T-helper 9 cell (primary cell): ENCODE measurements at regions not wholly inside any gene's neighbourhood (a gene's known extent, or its start where the extent isn't known, plus 50 kb on each side); places are given as distances from the start of the nearest gene placed in this dataset.
"Not testable (repeated sequence)": the region's sequence is repeated elsewhere in the genome, so short reads cannot be mapped to it uniquely, and the experiment has no call there.

Source experiments
- DNase-seq: peaks from one replicate; pipeline ENCODE4 v3.0.0-alpha.2; 2020

DNA sequence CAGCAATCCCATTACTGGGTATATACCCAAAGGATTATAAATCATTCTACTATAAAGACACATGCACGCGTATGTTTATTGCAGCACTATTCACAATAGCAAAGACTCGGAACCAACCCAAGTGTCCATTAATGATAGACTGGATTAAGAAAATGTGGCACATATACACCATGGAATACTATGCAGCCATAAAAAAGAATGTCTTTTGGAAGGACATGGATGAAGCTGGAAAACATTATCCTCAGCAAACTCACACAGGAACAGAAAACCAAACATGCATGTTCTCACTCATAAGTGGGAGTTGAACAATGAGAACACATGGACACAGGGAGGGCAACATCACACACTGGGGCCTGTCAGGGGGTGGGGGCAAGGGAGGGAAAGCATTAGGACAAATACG lies 143.7 kb upstream of the IVNS1ABP start:
- DNase-seq: not testable (repeated sequence)

DNA sequence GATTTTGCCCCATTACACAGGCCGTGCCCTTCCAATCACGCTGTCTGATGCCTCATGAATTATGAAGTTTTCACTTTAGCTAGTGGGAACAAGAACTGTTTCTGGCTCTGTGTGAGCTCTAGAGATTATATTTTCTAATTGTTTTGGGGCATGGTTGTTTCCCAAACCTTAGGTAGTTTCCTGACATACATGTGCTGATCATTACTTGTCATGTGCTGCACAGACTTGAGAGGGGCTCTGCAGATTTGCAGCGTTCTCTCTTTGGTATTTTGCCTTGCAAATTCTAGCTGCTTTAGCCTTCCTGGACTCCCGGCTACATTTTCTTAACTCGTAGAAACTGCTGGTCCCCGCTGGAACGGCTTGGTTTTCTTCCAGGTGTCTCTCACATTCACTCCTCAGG lies 142.1 kb upstream of the IVNS1ABP start:
- DNase-seq: no peak

DNA sequence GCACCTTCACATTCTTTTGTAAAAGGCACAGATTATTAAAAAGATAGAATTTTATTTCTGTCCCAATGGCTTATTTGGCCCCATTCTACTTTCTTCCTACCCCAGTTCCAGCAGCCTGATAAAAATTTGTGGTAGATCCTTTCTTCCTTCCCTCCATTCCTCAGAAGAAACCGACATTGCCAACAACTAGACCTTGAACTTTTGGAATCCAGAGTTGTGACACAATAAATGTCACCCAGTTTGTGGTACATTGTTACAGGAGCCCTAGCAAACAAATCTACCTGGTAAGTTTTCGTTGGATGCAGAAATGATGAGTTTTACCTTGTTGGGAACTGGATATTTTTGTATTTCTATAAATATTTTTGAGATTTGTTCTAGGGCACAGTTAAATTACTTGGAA lies 141.6 kb upstream of the IVNS1ABP start:
- DNase-seq: no peak

DNA sequence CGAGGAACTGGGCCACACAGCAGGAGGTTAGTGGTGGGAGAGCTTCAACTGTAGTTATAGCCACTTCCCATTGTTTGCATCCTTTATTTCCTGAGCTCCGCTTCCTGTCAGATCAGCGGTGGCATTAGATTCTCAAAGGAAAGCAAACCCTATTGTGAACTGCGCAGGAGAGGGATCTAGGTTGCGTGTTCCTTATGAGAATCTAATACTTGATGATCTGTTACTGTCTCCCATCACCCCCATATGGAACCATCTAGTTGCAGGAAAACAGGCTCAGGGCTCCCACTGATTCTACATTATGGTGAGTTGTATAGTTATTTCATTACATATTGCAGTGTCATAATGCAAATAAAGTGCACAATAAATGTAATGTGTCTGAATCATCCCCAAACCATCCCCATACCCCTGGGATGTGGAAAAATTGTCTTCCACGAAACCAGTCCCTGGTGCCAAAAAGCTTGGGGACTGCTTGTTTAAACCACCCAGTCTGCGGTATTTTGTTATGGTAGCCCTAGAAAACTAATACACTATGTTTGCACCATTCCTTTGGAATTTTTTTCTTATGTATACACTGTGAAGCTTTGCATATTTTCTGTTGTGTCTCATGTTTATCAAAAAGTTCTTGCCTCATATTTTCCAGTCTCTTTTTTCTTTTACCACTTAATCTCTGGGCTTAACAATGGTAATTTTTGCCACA lies 136.6 kb upstream of the IVNS1ABP start:
- no peak for DNase-seq

DNA sequence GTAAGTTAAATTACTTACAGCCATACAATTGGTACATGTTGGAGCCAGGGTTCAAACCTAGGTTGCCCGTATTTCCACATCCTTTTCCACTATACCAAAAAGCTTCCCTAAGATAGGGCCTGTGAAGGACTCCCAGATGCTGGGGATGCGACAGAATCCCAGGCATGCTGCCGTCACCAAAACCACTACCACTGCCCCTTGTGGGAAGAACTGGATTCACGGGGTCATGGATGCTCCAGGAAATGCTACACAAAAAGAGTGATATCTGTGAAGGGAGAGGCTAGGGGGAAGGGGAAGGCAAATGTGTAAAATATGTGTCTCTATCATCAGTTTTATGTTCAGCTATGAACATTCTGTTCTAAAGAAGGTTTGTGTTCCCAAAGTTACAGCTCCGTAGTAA lies 133.9 kb upstream of the IVNS1ABP start:
- no peak for DNase-seq

DNA sequence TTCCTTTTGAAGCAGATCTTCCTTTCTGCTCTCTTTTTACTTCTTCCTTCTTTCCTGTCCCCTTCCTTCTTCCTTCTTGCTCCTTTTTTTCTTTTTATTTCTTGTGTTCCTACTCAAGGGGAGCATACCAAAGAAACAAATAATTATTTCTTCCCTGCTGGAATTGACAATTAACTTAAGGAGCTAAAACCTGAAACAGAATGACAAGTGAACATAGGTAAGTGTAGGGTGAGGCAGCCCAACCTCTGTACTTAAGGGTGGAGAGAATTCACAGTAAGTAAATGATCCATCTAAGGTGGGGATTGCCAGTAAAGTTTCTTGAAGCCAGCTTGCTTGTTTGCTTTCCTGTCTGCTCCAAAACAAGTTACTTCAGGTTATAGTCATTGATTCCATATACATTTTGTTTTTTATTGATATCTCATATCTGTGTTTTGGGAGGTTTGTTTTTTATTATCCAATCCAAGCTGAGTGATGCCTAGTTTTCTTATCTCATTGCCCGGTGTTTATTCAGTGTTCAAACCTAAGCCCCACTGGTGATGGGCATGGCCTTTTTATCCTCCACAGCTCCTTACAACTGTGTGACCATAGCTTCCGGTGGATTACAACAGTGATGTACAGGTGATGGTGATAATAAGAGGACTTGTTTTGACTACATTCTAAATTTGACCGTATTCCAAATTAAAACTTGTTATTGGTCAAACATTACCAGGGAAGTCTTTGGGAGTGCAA lies 133.2 kb upstream of the IVNS1ABP start:
- DNase-seq: no peak

DNA sequence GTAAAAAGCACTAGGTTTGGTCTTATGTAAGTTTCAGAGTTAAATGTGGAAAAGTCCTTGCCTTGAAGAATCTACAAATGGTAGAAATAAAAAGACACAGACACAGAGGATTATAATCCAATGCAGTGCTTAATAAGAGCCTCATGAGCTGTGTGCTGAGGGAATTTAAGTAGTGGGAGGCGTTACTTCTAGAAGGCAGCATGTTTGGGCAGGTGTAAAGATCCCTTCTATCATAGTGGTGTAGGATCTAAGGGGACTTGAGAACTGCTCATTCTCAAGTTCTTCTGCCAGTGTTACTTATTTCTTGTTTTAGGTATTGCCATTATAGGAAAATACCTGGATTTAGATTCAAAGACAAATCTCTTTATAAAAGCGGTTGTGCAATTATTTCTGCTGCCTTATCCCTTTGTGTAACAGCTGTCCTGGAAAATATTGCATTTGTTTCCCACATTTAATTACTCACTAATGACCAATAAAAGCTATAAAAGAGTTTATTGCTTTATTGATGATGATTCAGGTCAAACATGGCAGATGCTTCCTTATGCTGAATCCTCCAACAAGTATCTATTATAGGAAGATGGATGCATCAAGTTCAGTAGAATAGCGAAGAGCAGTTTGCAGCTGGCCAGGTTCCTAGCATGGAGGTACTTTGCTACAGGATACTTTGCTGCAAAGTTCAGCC lies 132.5 kb upstream of the IVNS1ABP start:
- DNase-seq: no peak

DNA sequence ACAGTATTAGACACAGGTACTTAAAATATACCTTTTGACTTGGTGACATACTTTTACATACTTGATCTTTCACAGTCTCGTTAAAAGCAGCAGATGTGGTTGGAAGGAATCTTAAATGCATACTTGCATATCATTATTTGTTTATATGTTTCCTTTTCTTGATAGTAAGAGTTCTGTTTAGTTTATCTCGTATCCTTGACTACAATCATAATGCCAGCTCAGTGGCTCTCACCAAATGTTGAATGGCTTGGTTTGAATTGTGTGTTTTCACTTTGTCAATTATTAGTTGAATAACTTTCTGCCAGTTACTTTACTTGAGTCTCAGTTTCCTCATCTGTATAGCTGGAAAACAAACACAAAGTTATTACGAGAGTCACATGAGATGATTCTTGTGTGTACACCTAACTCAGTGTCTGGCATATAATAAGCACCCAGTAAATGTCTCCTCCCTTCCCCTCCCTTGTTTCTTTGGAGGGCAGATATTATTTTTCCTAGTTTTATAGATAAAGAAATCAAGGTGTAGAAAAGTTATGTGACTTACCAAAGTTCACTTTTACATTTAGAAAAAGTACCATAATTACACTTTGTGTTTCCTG lies 131.6 kb upstream of the IVNS1ABP start:
- DNase-seq: no peak

DNA sequence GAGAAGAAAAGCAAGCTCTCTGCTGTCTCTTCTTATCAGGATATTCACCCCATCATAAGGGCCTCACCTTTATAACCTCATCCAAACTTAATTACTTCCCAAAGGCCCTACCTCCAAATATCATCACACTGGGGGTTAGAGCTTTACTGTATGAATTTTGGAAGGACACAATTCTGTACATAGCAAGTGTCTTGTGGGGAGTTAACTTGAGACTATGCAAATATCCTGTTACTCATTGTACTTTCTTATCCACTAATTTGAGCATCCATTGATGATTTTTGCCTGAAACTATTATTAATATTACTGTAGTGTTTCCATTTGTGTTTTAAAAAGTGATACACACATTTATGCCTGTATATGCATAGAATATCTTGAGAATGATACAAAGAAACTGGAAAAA lies 129.1 kb upstream of the IVNS1ABP start:
- no peak for DNase-seq

DNA sequence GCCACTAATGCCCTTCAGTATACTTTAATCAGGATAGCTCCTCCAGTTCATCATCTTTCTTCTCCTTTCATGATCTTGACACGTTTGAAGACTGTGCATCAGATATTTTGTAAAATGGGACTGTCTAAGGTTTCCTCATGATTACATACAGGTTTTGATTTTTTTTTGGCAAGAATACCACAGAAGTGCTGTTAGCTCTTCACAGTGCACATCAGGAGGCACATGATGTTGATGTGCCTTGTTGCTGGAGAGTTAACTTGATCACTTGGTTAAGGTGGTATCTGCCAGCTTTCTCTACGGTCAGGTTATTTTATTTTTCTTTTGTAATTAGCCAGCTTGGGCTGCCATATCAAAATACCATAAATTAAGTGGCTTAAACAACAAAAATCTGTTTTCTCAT lies 128.6 kb upstream of the IVNS1ABP start:
- DNase-seq: no peak

DNA sequence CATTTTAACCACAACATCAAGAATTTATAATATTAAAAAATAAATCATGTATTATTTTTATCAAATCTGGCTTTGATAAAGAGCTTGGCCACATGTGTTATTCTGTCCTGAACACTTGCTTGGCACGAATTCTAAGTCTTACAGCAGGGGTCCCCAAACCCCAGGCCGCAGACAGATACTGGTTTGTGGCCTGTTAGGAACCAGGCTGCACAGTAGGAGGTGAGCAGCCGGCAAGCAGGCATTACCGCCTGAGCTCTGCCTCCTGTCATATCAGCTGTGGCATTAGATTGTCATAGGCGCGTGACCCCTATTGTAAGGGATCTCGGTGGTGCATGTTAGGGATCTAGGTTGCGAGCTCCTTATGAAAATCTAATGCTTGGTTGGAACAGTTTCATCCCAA lies 127.6 kb upstream of the IVNS1ABP start:
- no peak for DNase-seq

DNA sequence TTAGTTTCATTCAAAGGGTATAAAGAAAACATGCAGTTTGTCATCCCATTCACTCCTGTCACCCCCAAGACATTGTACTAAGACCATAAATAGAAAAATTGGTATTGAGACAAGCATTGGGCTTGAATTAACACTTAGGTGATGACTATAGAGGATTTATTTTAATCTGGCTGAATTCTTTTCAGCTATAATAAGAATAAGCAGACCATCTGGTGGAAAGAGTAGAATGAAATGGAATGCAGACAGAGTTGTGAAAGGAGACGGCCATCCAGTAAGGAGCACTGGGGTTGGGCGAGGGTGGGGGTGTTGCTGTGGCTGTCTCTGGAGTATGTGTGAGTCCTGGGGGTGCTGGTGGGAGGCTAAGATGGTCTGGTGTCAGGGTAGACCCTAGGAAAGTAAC lies 125.0 kb upstream of the IVNS1ABP start:
- no peak for DNase-seq

DNA sequence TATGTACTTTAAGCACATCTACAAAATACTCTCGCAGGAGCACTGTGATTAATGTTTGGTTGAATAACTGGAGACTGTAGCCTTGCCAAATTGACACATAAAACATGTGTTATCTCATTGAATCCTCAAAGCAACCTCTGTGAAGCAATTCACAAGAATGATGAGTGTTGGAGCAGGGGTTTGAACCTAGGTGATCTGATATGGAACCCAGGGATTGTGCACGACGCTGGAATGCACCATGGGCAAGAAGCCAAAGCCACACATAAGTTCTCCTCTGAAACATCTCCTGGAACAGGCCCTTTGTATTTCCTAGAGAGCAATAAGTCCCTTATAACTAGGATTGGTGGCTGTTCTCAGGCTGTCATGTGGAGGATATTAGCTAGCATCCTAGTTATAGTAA lies 124.6 kb upstream of the IVNS1ABP start:
- no peak for DNase-seq

DNA sequence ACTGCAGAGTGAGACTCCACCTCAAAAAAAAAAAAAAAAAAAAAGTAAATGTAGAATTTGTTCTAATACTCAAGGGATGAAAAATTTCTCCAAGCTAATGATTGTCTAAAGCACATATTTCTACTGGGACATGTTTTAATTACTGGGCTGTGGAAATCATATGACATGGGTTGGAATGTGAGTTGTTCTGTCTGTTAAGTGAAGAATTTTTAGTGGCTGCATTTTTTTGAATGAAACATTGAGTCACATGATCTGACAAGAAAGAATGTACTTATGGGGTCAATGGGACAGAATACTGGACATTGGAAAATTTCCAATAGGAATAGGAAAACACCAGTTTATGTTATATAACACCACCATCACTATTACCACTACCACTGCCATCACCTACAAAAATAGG lies 123.8 kb upstream of the IVNS1ABP start:
- DNase-seq: no peak

DNA sequence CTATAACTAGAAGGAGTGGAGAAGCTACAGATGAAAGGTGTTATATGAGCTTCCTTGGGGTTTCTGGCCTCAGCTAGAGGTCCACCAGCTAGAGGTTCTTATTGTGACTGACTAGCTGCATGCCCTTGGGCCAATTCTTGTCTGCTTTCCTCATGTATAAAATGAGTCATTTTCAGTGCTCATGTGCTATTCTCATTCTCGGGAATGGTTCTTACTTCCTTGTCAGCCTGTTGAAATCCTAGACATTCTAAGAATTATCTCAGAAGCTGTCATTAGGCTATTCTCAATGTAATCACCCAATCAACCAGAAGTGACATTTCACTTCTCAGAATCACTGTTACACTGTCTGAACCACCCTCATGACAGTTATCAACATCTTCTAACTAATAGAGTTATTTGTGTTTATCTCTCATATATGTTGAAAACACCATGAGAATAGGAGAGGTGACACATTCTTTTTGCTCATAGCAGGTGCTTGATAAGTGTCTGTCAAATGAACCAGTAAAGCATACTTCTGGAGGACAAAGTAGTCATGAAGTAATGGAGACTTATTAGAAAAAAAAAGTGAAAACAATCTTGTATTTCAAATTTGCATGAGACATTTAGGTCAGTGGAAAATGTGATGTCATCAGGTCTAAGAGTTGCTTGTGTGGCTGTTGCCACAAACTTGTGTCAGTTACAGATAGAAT lies 122.8 kb upstream of the IVNS1ABP start:
- DNase-seq: no peak

DNA sequence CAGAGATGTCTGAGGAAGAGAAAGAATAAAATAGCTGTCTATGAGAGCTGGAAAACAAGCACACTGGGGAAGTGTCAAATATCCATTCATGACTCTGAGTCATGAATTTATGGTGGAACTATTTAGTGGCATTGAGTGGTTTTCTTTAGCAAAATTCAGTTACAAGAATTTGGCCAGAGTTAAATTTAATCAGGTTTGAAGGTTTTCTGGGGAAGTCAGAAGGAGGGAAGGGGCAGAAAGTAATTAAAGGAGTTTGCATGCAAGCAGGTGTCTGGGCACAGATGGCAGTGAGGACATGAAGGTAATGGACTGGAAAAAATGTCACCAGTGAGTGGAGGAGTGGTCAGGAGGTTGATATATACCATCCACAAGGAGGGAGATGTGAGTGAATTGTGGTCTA lies 121.9 kb upstream of the IVNS1ABP start:
- no peak for DNase-seq

DNA sequence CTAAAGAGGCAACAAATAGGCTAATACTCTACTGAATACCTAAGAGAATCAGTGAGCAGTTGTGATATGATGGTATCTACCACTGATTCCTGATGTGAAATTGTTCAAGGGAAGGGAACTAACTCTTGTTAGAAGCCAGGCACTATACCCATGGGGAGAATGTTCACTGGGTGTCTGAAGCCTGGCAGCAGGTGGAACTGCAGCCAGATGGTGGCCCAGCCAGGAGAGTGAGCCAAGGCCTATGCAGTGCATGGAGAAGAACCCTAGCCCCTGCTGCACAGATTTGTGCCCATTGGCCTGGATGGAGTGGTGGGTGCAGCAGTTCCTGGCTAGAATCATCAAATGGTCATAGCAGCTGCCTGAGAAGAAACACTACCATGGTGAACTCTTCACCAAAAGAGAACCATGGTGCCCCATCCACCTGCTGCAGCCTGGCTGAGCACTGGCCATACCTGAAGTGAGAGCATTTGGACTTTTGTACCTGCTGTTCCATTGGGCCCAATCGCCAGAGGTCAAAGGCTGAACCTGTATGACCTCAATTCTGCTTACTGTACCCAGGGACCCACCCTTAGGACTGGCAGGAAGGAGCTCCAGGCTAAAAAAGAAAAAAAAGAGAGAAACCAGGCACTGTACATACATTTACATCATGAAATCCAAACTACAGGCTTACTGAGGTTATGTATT lies 118.8 kb upstream of the IVNS1ABP start:
- DNase-seq: no peak

DNA sequence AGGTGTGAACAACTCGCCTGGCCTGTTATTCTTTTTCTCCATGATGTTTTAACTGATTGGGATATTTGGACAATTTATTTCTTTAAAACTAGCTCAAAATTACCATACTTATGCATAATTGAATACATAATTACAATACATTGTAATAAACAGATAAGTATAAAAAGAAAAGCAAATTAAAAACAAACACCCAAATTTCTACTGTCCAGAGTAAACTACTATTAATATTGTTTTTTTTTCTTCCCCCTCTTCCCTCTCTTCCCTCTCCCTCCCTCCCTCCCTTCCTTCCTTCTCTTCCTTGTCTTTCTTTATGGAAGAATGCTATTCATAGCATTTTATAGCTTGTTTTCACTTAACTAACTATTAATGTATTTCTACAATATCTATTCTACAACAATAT lies 117.7 kb upstream of the IVNS1ABP start:
- no peak for DNase-seq

DNA sequence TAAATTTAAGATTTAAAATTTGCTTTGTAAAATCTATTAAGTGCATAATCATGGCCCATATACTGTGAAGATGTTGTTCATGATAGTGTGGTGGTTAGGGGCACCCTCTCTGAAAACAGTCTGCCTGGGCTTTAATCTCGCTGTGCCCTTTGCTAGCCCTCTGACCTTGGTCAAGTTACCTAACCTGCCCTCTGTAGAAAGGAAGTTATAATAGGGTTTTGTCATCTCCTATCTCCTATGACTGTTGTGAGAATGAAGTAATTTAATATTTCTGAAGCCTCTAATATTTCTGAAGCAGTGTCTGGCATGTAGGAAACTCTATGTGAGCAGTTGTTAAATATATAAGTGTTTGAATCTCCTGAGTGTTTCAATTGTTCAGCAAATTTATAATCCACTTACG lies 116.6 kb upstream of the IVNS1ABP start:
- DNase-seq: no peak

DNA sequence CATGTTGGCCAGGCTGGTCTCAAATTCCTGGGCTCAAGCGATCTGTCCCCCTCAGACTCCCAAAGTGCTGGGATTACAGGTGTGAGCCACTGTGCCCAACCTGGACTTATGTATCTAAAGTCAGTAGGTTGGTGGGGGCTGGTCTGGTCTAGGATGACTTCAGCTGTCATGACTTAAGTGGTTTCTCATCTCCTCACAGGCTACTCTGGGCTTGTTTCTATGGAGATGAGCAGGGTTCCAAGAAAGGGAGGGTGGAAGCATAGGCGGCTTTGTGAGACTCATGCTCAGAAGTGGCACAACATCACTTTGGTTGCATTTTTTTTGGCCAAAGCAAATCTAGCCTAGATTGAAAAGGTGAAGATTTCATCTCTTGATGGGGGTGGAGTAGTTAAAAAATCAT lies 115.9 kb upstream of the IVNS1ABP start:
- no peak for DNase-seq

DNA sequence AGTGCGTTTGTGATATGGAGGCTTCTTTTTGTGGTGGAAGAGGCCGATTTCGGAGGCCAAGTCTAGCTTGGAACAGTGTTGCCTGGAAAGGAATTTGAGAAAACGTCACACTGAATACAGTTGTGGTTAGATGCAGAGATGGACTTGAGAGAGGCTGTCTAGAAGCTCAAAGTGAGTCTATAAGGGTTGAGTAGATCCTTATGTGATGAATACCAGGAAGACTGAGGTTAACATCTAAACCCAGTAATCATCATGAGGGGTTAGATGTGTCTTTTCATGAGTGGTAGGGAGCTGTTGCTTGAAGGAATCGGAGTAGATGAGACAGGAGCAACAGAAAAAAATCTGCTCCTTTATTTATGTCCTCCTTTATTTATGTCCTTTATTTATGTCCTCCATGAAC lies 114.6 kb upstream of the IVNS1ABP start:
- no peak for DNase-seq

DNA sequence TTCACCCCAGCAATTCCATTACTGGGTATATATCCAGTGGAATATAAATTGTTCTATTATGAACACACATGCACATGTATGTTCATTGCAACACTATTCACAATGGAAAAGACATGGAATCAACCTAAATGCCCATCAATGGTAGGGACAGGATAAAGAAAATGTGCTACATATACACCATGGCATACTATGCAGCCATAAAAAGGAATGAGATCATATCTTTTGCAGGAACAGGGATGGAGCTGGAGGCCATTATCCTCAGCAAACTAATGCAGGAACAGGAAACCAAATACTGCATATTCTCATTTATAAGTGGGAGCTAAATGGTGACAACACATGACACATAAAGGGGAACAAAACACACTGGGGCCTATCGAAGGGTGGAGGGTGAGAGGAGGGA lies 112.6 kb upstream of the IVNS1ABP start:
- DNase-seq: not testable (repeated sequence)

DNA sequence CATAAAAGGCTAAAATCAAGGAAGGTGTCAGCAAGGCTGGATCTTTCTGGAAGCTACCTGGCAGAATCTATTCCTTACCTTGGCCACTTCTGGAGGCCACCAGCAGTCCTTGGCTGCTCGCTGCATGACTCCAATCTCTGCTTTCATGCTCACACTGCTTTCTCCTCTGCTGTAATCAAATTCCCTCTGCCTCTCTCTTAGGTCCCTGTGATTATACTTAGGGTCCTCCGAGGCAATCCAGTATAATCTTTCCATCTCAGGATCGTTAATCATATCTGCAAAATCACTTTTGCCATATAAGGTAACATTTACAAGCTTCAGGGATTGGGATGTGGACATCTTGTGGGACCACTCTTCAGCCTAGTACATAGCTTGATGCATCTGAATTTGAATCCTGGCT lies 110.7 kb upstream of the IVNS1ABP start:
- no peak for DNase-seq
